ENCODE measurements at regions not wholly inside any gene's neighbourhood (a gene's known extent, or its start where the extent isn't known, plus 50 kb on each side); places are given as distances from the start of the nearest gene placed in this dataset.

GRCh38 chr19:33878910-33879810 is 82.5 kb downstream of the KCTD15 start:
- TF ChIP-seq EGR1 (IDR thresholded peaks at IDR 0.05) (no peak), EP300 (IDR thresholded peaks at IDR 0.05; ENCODE audit: borderline replicate concordance) (no peak), CREB1 (IDR thresholded peaks at IDR 0.05; ENCODE audit: low read depth) (no peak), TCF12 (IDR thresholded peaks at IDR 0.05; ENCODE audit: low read depth) (no peak)
- TF ChIP-seq, protein P1, sequence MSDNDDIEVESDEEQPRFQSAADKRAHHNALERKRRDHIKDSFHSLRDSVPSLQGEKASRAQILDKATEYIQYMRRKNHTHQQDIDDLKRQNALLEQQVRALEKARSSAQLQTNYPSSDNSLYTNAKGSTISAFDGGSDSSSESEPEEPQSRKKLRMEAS (IDR thresholded peaks at IDR 0.05), result no peak

GRCh38 chr19:33879818-33880575 is 83.3 kb downstream of the KCTD15 start:
- TF ChIP-seq FOXM1 (IDR thresholded peaks at IDR 0.05; ENCODE audit: borderline replicate concordance, low read depth), result no peak
- TF ChIP-seq TEAD4 (IDR thresholded peaks at IDR 0.05), result no peak

GRCh38 chr19:33883859-33884519 is 87.3 kb downstream of the KCTD15 start:
- TF ChIP-seq EP300 (IDR thresholded peaks at IDR 0.05; ENCODE audit: borderline replicate concordance) (no peak), CEBPB (IDR thresholded peaks at IDR 0.05) (no peak), TCF12 (IDR thresholded peaks at IDR 0.05; ENCODE audit: low read depth) (no peak), TEAD4 (IDR thresholded peaks at IDR 0.05) (no peak), EGR1 (IDR thresholded peaks at IDR 0.05) (no peak), FOXM1 (IDR thresholded peaks at IDR 0.05; ENCODE audit: borderline replicate concordance, low read depth) (no peak), YY1 (IDR thresholded peaks at IDR 0.05; ENCODE audit: low read depth) (no peak)
- TF ChIP-seq, protein P2, sequence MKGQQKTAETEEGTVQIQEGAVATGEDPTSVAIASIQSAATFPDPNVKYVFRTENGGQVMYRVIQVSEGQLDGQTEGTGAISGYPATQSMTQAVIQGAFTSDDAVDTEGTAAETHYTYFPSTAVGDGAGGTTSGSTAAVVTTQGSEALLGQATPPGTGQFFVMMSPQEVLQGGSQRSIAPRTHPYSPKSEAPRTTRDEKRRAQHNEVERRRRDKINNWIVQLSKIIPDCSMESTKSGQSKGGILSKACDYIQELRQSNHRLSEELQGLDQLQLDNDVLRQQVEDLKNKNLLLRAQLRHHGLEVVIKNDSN (IDR thresholded peaks at IDR 0.05), result no peak
- TF ChIP-seq, protein P1 (IDR thresholded peaks at IDR 0.05), result no peak

- TF ChIP-seq TAF1 (IDR thresholded peaks at IDR 0.05; ENCODE audit: low read depth) (no peak), REST (IDR thresholded peaks at IDR 0.05; ENCODE audit: low read depth) (no peak), NFIC (IDR thresholded peaks at IDR 0.05) (no peak), FOXM1 (IDR thresholded peaks at IDR 0.05; ENCODE audit: borderline replicate concordance, low read depth) (no peak), ZBTB7A (IDR thresholded peaks at IDR 0.05; ENCODE audit: low read depth) (no peak), TEAD4 (IDR thresholded peaks at IDR 0.05) (no peak)
- TF ChIP-seq, protein P1 (IDR thresholded peaks at IDR 0.05), result no peak
These were observed 88.6 kb downstream of the KCTD15 start for GRCh38 chr19:33885236-33885635.

DNA sequence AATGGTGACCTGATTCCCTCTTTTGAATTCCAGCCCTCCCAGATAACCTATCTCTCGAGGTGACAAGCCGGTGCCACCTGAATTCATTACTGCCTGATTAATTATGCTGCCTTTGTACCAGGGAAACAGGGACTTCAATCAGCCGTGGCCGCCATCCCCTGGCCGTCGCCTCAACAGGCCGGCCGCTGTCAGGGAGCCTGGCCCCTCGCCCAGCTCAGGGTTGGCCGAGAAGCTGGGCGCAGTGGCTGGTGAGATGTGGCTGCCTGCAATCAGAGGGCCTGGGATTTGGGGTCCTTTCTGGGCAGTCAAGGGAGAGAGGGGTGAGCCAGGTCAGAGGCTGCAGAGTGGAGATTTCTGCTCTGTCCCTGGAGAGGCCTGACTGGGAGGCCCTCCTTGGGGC is 91.2 kb downstream of the KCTD15 start:
- TF ChIP-seq, protein P1 (IDR thresholded peaks at IDR 0.05), result no peak
- no peak for TF ChIP-seq REST (IDR thresholded peaks at IDR 0.05; ENCODE audit: low read depth)
- TF ChIP-seq CEBPB (IDR thresholded peaks at IDR 0.05), result no peak
- TF ChIP-seq TCF12 (IDR thresholded peaks at IDR 0.05; ENCODE audit: low read depth), result no peak
- no peak for TF ChIP-seq RAD21 (IDR thresholded peaks at IDR 0.05; ENCODE audit: low read depth)
- TF ChIP-seq CREB1 (IDR thresholded peaks at IDR 0.05; ENCODE audit: low read depth), result no peak
- TF ChIP-seq TAF1 (IDR thresholded peaks at IDR 0.05; ENCODE audit: low read depth), result no peak
- TF ChIP-seq ZBTB7A (IDR thresholded peaks at IDR 0.05; ENCODE audit: low read depth), result no peak
- TF ChIP-seq, protein P2 (IDR thresholded peaks at IDR 0.05), result no peak

All from Ishikawa (cell line).